HK-2 (cell line): ENCODE measurements at regions not wholly inside any gene's neighbourhood (a gene's known extent, or its start where the extent isn't known, plus 50 kb on each side); places are given as distances from the start of the nearest gene placed in this dataset.
A peak's percentile ranks its signal among the peaks of the same experiment; 100 is the strongest.

Experiments
- DNase-seq: peaks from one replicate; pipeline ENCODE4 v3.0.0-alpha.2; 2018; ENCODE audit not compliant: unreplicated experiment

DNA sequence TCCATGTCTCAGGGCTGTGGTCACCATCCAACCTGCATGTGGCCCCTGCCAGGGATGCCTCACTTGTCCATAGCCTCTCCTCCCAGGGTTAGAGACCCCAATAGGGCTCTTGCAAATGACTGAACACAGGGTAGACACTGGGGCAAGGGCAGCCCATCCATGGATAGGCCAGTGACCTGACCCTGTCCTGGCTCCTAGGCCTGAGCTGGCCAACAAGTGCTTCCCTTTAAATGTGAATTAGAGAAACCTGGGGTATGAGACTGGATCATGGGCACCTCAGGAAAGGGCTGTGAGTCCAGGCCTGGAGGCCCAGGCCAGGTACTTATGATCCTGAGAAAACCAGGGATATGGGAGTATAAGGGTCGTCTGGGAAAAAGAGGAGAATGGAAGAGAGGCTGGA lies 64.5 kb downstream of the COPS8 start:
- no peak for DNase-seq

DNA sequence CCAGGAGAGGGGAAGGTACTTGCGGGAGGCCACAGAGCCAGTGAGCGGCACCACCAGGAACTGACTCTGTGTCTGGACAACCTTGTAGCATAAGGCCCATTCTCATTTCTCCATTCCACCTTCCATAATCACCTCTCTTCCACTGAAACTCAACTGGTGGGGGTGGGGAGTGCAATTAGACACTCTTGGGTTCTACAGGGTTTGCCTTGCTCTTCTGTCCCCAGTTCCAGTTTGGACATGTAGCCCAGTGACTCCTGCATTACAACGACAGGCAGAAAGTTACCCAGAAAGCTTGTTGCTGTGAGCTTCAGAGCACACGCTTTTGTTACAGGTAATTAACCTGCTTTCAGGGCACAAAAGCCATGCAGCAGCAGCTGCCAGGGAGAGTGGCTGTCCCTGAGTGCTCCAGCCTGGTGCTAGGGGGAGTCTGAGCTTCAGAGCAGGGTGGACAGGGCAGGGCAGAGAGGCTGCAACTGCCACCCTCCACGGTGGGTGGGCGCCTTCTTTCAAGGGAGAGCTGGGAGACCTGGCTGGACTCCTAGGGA lies 65.2 kb downstream of the COPS8 start:
- no peak for DNase-seq

DNA sequence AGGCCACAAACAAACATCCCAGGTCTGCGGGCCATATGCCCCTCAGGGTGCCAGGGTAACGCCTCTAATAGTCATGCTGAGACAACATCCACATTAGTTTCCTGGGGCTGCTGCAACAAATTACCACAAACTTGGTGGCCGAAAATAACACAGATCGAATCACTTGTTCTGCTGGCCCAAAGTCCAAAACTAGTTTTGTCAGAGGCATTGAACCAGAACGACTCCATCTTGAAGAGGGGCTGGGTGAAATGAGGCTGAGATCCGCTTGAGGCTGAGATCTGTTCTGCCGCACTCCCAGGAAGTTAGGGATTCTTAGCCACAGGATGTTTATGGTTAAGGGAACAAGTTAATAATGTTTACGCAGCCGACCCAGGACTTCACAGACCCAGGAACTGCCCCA lies 66.7 kb downstream of the COPS8 start:
- no peak for DNase-seq

DNA sequence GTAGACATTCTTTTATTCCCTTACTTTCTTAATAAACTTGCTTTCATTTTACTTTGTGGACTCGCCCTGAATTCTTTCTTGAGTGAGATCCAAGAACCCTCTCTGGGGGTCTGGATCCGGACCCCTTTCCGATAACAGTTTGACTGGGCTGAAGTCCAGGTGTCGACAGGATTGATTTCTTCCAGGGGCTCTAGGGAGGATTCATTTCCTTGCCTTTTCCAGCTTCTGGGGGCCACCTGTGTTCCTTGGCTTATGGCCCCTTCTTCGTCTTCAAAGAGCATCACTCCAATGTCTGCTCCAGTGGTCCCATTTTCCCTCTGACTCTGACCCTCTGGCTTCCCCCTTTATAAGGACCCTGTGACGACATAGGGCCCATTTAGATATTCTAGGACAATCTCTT lies 67.5 kb downstream of the COPS8 start:
- no peak for DNase-seq

DNA sequence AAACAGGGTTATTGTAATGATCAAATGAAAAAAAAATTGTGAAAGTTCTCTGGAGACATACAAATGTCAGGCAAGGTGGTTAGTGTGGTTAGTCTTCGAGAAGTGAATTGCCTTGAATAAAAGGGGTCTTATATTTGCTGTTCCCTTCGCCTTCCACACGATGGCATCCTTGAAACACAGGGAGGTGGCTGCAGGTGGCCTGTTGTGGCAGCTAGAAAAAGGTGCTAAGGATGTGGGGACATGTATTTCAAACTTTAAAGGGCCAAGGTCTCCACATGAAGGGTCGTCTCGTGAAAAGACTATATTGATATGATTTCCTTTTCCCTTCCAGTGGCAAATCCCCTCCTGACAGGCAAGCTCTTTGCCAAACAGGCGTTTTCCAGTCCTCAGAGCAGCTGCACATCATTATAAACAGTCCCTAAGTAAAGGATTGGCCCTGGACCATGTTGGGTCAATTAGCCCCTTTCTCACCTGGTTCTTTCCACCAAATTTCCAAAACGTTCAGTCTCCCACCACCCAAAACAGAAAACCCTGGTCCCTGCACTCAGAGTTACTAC lies 68.5 kb downstream of the COPS8 start:
- DNase-seq: peak; percentile 18

DNA sequence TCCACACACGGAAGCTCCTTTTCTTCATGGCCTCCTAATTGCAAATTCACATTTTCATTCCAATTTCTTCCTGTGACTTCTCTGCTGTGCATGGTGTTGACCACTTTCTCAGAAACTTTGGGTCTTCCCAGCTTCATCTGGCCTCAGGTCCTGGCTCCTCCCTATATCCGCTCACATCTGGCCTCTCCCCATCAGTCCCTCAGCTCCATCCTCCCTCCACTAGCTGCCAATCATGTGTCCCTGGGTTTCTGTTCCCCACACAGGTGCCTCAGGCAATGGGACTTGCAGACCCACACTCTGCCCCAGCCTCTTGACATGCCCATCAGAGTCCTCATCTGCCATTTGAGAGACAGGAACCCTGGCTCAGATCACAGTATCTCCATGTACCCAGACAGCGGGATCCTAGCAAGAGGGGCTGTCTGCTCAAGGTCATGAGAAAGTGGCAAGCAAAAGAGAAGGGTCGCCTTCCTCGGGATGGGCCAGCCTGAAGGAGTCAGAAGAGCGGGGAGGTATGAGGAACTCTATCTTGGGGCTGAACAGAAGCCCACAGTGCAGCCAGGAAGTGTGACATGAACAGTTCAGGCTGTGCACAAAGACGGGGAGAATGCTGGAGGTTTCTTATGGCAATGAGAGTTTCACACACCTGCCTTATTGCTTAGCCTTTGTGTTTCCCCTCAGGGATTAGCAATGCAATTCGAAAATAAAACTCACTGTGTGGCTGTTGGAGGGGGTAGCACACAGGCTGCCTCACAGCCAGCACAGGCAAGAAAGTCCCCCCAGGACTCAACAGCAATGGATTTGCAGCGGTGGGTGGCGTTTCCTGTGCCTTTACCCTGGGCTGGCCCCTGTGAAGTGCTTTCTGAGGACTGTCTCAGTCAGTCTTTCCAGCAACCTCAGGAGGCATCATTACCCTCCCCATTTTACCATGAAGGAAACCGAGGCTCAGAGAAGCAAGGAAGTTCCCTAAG lies 69.5 kb downstream of the COPS8 start:
- DNase-seq: no peak

DNA sequence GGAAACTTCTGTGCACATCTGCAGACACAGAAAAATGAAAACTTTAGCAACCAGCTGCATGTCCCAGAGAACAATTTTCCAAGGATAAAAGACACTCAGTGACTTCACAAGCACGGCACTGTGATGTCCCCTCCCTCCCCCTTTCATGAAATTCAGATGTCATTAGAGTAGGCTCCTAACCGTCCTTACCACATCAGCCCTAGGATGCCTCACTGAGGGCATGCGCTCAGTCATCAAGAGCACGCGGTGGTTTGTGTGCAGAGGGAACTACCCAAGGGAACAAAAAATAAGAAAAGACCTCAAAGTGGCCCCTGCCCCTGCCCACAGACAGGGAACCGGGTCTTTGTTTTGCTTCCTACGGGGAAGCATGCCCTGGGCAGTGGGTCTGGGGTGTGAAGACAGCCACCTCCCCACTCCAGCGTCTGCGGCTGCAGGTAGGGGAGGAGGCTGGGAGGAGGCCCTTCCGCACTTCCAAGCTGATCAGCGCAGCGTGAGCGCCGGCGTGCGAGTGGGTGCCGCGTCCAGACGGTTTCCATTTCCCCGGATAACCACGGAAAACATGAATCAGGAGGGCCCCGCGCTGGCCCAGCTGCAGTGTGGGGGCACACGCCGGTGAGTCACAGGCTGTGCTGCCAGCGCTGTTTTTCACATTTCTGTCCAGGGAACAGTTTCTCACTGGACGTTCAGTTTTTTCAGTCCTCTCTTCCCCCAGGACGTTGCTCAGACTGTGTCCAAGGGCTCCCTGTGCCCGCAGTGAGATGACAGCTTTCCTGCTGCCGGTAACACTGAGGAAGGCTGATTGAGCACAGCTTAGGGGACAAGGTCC lies 70.6 kb downstream of the COPS8 start:
- no peak for DNase-seq

DNA sequence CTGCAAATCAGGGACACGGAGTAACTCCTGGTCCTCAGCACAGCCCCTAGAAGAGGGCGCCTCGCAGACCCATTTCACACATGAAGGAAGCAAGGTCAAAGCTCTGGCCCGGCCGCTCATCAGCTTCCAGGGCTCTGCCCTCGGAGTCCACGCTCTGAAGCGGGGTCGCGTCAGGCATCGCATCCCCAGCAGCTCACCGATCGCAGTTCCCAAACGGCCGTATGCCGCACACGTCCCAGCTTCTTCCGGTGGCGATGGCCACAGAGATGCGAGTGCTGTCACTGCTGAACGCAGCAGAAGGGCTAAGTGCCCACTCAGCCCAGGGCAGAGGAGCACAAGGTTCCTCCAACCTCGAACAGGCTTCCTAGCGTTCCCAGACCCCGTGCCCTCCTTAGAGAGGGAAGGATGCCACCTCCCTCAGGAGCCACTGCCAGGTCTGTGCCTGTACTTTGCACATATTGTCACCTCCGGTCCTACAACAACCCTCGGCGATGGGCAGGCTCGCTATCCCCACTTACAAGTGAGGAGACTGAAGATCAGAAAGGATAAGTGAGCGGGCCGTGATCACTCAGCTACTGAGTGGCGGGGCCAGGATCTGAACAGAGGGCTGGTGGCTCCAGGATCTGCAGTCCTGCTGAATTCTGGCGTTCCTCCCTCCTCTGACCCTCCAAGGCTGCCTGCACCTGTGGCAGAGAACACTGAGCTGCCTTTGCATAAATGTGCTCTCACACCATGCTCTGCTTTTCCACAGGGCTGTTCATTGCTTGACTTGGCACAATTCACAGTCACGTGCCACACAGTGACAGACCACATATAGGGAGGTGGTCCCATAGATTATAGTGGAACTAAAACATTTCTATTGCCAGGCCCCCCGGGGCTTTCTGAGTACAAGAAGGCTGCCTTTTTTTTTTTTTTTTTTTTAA lies 71.4 kb downstream of the COPS8 start:
- DNase-seq: no peak

DNA sequence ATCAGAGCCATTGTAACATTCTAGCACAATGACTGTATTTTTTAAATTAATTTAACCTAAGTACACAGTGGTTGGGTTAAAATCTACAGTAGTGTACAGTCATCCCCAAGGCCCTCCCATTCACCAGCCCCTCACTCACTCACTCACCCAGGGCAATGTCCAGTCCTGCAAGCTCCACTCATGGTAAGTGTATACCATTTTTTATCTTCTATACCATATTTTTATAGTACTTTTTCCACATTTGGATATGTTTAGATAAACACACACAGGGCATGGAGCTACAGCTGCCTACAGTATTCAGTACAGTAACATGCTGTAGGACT lies 72.1 kb downstream of the COPS8 start:
- no peak for DNase-seq

DNA sequence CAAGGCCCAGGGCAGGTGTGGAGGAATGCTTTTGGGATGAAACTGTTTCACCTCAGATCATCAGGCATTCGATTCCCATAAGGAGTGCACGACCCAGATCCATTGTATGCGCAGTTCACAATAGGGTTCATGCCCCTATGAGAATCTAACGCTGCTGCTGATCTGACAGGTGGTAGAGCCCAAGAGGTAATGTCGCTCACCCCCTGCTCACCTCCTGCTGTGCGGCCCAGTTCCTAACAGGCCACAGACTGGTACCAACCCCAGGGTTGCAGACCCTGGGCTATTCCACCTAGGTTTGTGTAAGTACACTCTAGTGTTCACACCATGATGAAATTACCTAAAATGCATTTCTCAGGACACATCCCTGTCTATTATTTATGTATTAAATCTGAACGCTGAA lies 72.5 kb downstream of the COPS8 start:
- no peak for DNase-seq

DNA sequence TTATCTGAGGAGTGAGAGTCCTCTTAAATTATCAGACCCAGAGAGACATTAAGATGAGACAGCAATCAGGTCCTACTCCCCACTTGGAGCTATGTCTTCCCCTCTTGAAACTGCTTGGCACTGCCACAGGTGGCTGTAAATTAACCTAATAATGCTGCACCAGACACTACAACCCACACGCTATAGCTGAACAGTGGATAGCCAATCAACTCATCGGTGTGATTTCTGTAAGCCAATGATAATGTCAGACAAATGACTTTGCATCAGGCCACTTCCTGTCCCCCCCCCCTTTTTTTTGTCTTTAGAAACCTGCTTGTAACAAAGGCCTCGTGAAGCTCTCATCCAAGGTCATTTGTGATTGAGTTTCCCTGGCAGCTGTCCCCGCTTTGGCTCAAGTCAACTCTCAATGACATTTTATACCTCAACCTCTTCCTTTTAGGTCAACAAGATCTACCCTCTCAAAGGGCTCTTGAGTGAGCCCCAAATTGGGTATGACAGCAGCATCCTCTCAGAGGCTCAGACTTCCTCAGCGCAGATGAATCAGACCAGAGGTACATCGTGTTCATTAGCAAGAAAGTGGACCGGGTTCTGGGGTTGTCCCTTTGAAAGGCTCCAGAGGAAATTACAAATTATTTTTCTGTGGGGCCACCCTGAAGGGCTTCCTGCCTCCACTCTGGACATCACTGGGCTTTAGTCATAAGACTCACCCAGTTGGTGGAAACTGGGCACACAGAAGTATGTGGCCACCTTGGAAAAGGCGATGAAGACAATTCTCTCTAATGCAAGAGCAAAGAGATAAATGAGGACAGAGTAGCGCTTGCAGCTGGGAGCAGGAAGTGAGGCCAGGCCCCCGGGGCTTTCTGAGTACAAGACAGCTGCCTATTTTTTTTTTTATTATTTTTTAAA lies 73.6 kb downstream of the COPS8 start:
- no peak for DNase-seq

DNA sequence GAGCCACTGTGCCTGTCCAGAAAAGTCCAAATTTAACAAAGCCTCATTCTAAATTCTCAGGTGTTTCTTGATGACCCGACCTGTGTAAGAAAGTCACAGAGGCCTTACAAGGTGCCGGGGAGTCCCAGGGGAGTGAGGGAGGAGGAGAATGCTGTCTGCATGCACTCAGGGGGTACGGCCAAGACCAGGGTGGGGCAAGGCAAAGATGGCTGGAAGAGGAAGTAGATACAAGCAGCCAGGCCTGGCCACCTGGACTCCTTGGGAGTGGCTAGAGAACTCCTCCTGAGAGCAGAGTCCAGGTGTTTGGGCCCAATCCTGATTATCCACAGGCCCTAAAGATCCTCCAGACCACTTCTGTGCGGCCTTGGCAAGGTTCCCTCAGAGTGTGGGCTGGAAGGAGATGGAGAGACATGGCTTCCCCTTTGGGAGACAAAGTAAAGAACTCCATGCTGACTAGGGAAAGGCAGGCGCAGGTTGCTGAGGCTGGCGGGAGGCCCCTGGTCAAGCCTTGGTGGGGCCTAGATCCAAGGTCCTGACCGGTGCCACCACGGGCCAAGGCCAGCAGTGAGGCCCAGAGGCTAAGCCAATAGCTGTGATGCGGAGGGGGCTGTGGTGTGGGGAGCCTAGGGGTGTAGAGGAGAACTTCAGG lies 74.7 kb downstream of the COPS8 start:
- DNase-seq: no peak

DNA sequence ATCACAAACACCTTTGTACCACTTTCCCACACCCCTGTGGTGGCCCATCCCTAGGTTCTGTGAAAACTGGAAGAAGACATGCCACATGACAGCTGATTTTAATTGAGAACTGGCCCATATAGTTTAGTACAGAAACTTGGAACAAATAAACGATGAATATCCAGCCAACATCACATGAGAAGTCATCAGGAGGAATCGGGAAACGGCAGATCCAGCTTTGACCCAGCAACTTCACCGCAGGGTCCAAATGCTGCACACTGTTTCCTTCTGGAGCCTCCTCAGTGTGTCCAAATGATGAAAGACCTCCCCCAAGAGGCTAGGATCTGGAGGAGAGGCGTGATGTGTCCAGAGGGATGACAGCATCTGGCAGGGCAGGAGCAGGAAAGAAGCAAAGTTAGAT lies 75.5 kb downstream of the COPS8 start:
- DNase-seq: no peak

DNA sequence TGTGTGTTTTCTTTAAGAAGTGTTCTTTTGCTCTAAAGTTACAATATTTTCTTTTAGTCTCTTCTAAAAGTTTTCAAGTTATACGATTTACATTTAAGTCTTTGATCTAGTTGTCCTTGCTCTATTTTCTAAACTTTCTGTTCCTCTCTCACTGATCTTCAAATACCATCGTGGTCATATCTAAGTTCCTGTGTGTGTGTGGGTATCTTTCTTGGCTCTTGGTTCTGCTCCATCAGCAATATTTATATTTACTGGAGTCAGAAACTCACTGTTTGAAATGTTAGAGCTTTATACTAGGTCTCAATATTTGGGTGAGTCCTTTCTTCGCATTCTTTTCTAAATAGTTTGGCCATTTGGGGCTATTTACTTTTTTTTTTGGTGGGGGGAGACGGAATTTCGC lies 77.3 kb downstream of the COPS8 start:
- no peak for DNase-seq

DNA sequence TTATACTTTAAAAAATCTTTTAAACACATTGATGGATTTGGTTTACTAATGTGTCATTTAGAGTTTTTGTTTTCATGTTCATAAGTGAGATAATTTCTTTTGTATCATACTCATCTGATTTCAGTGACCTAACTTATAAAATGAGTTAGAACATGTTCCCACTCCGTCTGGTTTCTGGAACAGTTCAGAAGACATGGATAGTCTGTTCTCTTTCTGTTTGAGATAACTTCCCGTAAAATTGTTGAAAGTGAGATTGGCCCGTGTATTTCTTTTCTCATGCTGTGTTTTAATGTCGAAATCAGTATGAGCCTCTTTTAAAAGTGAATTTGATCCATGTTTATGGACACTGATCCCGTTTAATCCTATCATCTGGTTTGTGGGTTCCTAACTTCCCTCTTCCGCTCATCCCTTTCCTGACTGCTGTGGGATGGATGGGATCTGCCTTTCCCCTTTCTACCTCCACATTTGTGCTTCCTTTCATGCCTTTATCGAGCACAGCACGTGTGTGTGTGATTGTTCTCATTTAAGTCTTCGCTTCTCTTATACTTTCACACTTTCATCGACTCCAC lies 78.9 kb downstream of the COPS8 start:
- no peak for DNase-seq

DNA sequence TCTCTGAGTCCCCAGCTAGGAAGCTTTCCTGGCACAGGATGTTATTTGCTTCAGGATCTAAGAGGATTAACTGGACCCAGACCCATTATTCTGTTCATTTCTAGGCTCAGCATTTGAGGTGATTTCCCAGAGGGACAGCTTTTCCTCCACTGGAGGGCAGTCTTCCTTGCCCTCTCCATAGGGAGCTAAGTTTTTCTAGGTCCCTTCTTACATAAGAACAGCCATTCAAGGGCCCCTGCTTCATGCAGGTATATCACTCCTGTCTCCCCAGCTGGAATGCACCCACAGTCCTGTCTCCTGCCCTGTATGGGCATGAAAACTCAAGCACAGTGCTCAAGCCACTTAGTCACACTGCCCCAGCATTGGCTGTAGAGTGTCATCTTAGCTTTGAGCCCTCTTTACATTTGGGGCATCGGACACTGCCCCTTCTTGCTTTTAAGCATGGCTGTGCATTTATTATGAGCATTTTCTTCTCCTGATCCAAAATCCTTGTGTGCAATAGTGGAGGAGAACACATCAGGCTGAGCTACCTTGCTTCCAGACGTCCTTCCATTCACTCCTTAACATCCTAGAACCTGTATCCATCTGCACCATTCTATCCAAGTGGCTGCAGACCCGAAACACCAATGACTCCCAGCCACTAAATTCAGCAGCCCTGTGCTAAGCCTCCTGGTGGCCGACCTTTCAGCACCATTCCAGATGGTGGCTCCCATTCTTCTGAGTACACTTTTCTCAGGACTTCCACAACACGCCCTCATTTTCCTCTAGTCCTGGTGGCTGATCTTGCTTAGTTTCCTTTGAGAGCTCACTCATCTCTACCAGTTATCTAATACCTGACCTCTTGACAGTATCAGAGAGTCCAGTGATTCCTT lies 80.0 kb downstream of the COPS8 start:
- no peak for DNase-seq

DNA sequence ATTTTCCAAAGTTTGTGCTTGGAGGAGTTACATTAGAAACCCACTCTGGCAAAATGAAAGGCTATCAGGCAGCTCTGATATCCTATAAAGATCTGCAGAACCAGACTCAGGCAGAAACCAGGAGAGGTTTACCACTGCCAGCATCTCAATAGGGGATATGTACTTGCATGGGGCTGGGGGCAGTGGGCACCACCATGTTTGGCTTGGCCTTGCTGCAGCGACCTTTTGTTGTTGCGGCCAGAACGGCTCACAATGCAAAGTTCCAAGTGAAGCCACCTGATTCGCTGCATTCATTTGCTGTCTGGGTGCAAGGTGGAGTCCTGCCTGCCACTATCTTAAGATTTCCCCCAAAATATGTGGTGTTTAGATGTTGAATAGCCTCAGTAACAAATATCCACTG lies 81.3 kb downstream of the COPS8 start:
- DNase-seq: no peak

DNA sequence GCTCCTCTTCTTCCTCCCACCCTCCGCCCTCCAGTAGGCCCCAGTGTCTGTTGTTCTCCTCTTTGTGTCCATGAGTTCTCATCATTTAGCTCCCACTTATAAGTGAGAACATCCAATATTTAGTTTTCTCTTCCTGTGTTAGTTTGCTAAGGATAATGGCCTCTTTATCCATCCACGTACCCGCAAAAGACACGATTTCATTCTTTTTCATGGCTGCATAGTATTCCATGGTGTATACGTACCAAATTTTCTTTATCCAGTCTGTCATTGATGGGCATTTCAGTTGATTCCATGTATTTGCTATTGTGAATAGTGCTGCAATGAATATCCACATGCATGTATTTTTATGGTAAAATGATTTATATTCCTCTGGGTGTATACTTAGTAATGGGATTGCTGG lies 82.2 kb downstream of the COPS8 start:
- no peak for DNase-seq

DNA sequence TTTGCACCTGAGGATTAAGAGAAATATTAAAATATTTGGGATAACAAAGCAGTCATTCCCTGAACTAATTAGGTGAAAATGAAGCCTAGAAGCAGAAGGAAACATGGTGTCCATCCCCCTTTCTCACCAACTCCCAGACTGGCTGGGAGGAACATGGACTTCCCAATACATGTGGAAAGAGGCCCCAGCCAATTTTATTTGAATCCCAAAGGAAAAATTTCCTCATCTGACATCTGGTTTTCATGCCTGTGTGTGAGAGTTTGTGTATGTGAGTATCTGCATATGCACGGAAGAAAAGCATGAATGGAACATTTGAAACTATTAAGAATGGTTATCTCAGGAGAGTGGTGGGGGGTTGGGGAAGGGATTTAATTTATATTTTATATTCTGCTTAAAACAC lies 84.3 kb downstream of the COPS8 start:
- no peak for DNase-seq
